ENCODE measurements at regions not wholly inside any gene's neighbourhood (a gene's known extent, or its start where the extent isn't known, plus 50 kb on each side); places are given as distances from the start of the nearest gene placed in this dataset.

DNA sequence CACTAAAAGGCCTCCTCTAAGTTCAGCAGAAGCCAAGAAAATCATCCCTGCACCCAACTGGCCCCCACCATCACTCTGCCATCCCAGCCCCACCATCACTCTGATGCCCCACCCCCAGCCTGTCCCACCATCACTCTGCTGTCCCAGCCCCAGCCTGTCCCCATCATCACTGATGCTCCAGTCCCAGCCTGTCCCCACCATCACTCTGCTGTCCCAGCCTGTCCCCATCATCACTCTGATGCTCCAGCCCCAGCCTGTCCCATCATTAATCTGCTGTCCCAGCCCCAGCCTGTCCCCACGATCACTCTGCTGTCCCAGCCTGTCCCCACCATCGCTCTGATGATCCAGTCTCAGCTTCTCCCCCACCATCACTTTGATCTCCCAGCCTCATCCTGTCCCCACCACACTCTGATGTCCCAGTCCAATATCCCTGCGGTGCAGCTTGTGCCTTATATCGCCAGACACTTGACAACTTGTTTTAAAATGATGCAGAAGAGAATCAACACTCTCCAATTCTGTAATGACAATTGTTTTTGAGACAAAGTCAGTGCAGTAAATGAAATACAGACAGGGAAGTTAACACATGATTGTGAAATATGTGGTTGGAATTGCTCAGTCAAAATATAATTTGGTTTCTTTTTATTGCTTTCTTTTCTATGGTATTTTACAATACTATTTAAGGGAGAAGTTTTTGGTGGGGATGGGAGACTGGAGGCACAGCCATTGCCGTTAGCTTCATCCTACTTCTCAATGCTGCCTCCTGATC lies 100.8 kb downstream of the TNFAIP3 start:
- Histone ChIP-seq H3K27me3 (no peaks in the 10 kb centered on the region), H3K36me3 (no peaks in the 10 kb centered on the region), H3K27ac (no peak overlapping the region), H3K4me1 (no peaks in the 10 kb centered on the region), H3K4me3 (no peak overlapping the region), H3K9me3 (no peaks in the 10 kb centered on the region)
- no peak for ATAC-seq
- 69 to 88% methylated on average over 4 of the region's 5 CpGs for WGBS, 2 donors (ENCODE audit: low coverage in 1 of 2)
- TF ChIP-seq POLR2A (IDR thresholded peaks at IDR 0.05) = no peak

DNA sequence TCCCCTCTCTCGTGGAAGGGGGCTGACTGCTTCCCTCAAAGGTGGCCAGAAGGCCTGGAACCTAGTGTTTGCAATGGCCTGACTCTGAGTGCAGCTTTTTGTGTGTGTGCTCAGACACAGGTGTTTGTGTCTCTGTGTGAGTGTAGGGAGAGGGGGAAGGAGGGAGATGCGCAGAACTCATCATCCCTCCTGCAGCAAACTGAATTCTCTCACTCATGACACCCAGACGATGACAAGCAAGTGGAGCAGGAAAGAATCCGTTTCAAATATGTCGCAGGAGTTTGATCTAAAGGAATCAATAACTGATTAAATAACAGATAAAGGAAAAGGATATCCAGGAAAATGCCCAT lies 101.4 kb downstream of the TNFAIP3 start:
- no peaks in the 10 kb centered on the region for H3K27me3 ChIP-seq
- TF ChIP-seq POLR2AphosphoS5 (IDR thresholded peaks at IDR 0.05) (no peak), POLR2A (IDR thresholded peaks at IDR 0.05) (no peak), EP300 (IDR thresholded peaks at IDR 0.05) (no peak)
- TF ChIP-seq, protein P1, sequence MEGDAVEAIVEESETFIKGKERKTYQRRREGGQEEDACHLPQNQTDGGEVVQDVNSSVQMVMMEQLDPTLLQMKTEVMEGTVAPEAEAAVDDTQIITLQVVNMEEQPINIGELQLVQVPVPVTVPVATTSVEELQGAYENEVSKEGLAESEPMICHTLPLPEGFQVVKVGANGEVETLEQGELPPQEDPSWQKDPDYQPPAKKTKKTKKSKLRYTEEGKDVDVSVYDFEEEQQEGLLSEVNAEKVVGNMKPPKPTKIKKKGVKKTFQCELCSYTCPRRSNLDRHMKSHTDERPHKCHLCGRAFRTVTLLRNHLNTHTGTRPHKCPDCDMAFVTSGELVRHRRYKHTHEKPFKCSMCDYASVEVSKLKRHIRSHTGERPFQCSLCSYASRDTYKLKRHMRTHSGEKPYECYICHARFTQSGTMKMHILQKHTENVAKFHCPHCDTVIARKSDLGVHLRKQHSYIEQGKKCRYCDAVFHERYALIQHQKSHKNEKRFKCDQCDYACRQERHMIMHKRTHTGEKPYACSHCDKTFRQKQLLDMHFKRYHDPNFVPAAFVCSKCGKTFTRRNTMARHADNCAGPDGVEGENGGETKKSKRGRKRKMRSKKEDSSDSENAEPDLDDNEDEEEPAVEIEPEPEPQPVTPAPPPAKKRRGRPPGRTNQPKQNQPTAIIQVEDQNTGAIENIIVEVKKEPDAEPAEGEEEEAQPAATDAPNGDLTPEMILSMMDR (IDR thresholded peaks at IDR 0.05) = no peak
- 95 to 99% methylated on average over 3 to 4 of the region's 5 CpGs for WGBS, 2 donors (ENCODE audit: low coverage in 1 of 2)
- no peak overlapping the region for H3K27ac ChIP-seq
- no peaks in the 10 kb centered on the region for H3K4me1 ChIP-seq
- H3K36me3 ChIP-seq = no peaks in the 10 kb centered on the region
- no peak overlapping the region for H3K4me3 ChIP-seq
- no peaks in the 10 kb centered on the region for H3K9me3 ChIP-seq
- no peak for ATAC-seq

DNA sequence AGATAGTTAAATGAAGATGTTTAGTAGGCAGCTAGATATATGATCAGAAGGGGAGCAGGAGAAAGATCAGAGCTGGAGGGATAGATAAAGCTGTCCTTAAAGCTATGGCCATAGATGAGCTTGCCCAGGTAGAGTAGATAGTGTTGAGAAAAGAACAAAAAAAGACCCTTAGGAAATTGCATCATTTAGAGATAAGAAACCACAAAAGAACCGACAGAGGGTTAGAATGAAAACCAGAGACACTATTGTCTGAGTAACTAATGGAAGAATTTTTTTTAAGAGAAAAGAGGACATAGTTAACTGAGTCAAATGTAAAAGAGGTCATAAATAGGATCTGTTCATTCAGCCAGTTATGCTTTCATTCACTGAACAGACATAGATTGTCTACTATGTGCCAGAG lies 101.8 kb downstream of the TNFAIP3 start:
- ATAC-seq = no peak
- Histone ChIP-seq H3K9me3 (no peaks in the 10 kb centered on the region), H3K4me3 (no peak overlapping the region), H3K4me1 (no peaks in the 10 kb centered on the region), H3K27me3 (no peaks in the 10 kb centered on the region), H3K36me3 (no peaks in the 10 kb centered on the region), H3K27ac (no peak overlapping the region)
- WGBS, 2 donors (ENCODE audit: low coverage in 1 of 2) = 47 to 80% methylated on average over 1 of the region's 1 CpG
- TF ChIP-seq, protein P1 (IDR thresholded peaks at IDR 0.05) = no peak
- TF ChIP-seq EP300 (IDR thresholded peaks at IDR 0.05) (no peak), POLR2A (IDR thresholded peaks at IDR 0.05) (no peak), POLR2AphosphoS5 (IDR thresholded peaks at IDR 0.05) (no peak)

DNA sequence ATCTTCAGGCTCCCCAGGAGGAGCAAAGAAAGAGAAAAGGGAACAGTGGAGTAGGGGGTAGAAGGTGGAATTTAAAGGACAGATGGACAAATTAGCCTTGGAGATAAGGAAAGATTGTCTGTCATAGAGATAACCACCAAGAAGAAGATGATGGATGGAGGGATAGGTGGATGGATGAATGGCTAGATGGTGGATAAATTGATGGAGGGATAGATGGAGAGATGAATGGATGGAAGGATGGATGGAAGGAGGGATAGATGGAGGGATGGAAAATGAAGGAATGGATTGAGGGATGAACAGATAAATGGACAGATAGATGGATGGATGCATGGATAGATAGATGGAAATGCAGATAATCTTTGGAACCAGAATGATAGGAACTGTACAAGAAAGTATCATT lies 102.8 kb downstream of the TNFAIP3 start:
- no peak for TF ChIP-seq EP300 (IDR thresholded peaks at IDR 0.05)
- no peak for TF ChIP-seq POLR2A (IDR thresholded peaks at IDR 0.05)
- TF ChIP-seq, protein P1 (IDR thresholded peaks at IDR 0.05) = no peak
- TF ChIP-seq POLR2AphosphoS5 (IDR thresholded peaks at IDR 0.05) = no peak
- Histone ChIP-seq H3K27me3 (no peaks in the 10 kb centered on the region), H3K27ac (no peak overlapping the region), H3K4me3 (no peak overlapping the region), H3K4me1 (no peaks in the 10 kb centered on the region), H3K36me3 (no peaks in the 10 kb centered on the region), H3K9me3 (no peaks in the 10 kb centered on the region)
- no peak for ATAC-seq

DNA sequence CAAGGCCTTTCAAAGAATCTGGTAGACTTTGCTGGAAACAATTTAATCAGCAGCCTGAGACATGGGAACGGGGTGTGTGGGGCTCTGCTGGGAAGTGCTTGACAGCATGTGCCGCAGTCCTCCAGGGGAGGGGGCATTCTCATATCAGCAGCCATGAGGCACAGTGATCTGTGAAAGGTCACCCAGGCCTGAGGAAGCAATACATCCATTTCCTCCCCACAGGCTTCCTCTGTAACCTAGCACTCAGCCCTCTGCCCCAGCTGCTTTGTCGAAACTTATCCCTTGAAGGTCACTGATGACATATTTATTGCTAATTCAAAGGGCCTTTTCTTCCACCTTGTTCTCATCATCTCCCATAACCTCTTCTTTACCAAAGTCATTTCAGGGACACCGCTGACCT lies 103.3 kb downstream of the TNFAIP3 start:
- ATAC-seq = no peak
- WGBS, 2 donors (ENCODE audit: low coverage in 1 of 2) = 79 to 86% methylated on average over 3 to 4 of the region's 4 CpGs
- no peak overlapping the region for H3K4me3 ChIP-seq
- no peaks in the 10 kb centered on the region for H3K27me3 ChIP-seq
- H3K9me3 ChIP-seq = no peaks in the 10 kb centered on the region
- no peak for TF ChIP-seq POLR2A (IDR thresholded peaks at IDR 0.05)
- no peak for TF ChIP-seq POLR2AphosphoS5 (IDR thresholded peaks at IDR 0.05)
- no peak for TF ChIP-seq EP300 (IDR thresholded peaks at IDR 0.05)
- TF ChIP-seq, protein P1 (IDR thresholded peaks at IDR 0.05) = no peak
- H3K36me3 ChIP-seq = no peaks in the 10 kb centered on the region
- H3K27ac ChIP-seq = no peak overlapping the region
- no peaks in the 10 kb centered on the region for H3K4me1 ChIP-seq
